Activated effector memory CD4-positive, alpha-beta T cell treated with anti-CD3 and anti-CD28 coated beads, Interleukin-2, amount 50 U/mL, for 16 hours (primary cell): ENCODE measurements at regions not wholly inside any gene's neighbourhood (a gene's known extent, or its start where the extent isn't known, plus 50 kb on each side); places are given as distances from the start of the nearest gene placed in this dataset.

Experiments
- DNase-seq: peaks from one replicate; pipeline ENCODE4 v3.0.0-alpha.2; 2020

DNA sequence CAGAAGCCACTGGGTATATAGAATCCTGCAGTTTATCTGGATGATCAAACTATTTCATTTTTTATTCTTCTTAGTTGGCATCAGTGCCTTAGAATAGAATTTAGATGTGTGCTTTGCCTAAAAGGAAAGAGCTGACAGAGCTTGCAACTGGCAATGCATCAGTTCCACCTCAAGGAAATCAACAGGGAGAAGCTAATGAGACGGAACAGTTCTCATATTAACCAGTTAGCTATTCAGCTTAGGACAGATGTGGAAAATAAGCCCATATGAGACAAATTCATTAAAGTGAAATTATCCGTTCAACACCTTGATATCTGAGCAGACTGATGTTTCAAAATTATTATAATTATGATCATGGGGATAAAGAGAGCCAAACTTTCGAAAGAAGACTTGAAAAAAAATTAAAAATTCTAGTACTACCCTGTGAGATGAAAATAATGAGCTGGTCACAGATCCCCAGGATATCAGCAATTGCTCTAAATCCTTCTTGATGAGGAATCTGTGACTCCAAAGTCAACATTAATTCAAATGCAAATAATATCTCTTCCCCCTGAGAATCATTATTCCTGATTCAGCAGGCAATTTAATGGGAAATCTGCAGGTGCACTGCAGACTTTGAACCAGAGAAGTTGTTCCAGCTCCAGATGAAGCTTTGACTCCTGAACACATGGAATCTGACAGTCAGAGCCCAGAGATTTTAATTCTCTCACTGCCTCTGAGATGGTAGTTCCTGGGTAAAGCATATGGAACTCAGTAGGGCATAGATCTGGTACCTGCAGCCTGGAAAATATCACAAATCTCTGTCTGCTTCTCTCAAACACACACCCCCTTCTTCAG is 486.8 kb downstream of the FOXO1 start:
- DNase-seq: no peak

DNA sequence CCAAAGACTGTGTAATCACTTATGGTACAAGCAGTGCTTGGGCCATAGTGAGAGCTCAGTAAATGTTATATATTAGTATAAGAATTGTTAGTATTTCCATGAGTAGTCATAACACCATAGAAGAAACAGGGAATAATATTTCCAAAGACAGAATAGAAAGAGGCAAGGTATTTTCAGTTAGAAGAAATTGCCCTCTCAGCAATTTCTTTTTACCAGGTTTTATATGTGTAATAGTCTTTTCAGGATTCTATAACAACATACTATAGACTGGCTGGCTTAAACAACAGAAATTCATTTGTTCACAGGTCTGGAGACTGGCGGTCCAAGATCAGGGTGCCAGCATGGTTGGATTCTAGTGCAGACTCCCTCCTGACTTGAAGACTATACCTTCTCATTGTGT is 485.7 kb downstream of the FOXO1 start:
- DNase-seq: no peak

DNA sequence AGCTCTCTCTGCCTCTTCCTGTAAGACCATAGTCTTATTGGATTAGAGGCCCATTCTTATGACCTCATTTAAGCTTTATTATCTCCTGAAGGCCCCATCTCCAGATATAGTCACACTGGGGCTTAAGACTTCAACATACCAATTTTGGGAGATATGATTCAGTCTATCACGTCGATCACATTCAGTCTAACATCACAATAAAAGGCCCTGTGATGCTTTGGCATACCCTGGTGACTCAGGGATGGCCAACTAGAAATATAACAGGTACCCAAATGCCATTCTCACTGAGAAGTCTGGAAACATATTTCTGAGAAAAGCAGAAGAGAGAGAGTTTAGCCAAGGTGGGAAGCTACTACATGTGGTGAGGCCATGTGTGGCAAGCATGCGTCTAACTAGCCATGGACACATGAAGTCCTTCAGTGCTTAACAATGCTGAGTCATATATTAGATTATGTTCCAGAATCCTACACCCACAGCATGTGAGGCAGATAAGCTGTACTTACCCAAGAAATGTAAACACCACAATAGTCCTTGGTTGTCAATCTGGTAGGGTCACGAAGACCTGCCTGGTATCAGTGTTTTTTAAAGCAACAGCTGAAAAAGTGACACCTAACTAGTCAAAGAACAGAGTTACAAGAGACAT is 485.1 kb downstream of the FOXO1 start:
- no peak for DNase-seq

DNA sequence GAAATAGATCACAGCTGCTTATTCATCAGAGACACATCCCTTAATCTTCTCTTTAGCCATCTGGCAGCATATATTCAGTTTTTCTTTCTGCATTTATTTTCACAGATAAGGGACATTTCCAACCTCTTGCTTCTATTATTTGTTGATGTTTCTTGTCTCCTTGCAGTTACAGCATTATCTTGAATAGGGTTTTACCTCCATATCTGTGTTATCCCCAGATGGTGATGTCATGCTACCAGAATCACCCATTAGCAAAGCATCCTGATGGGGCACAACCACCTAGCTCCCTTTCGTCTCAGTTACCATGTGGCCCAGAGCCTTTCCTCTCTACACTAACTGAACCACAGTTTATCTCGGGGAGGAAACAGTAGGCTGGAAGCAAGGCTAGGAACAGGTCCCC is 483.9 kb downstream of the FOXO1 start:
- no peak for DNase-seq

DNA sequence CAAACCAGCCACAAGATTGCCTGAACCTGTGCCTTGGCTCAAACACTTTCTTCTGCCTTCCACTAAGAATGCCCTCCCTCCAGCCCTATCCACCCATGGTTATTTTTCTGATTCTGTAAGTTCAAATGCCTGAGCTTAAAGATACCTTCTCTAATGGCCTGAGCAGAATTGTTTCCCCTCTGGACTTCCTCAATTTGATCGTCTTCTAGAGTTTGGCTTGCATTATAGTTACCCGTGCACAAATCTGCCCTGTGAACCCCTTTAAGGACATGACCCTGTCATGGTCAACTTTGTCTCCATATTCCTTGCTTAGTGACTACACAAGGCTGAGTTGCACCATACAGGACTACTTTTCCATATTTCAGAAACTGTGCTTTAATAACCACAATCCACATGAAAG is 481.0 kb downstream of the FOXO1 start:
- no peak for DNase-seq

DNA sequence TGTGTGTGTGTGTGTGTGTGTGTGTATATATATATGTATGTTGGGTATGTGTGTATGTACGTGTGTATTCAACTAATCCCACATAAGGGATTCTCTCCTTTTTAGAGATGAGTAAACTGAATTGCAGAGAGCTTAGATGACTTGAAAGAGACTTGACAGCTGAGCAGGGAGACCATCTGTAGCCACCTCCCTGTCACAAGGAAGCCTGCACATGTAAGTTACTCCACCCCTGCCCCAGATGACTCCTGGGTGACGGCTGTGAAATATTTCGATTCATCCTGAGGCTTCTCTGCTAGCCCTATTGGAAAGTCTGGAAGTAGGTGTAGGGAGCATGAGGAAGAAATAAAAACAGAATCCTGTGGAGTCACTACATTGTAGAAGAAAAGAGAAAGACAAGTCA is 480.4 kb downstream of the FOXO1 start:
- no peak for DNase-seq

DNA sequence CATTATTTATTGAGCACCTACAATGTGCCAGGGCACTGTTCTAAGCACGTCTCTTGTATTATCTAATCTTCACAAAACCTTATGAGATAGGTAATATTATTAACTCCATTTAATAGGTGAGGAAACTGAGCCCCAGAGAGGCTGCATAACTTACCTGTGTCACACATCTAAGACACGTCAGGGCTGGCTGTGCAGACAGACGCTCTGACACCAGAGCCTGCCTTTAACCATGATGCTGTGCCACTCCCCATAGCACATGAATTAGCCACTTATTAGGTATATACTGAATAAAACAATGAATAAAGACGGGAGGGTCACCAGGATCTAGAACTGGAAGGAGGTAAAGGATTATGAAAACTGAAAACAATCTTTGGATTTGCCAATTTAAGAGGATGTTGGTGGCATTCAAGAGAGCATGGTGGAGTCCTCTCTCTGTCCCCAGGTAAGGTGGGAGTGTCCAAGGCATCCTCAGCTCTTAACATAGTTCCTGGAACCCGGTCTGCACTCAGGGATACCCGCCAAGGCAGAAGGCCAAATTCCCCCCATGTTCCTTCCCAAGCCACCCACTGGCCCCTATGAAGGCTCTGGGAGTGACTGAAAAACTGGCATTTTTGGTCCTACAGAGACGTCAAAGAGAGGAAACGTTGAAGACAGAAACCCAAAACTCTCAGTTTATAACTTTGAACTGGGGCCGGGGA is 479.7 kb downstream of the FOXO1 start:
- no peak for DNase-seq

DNA sequence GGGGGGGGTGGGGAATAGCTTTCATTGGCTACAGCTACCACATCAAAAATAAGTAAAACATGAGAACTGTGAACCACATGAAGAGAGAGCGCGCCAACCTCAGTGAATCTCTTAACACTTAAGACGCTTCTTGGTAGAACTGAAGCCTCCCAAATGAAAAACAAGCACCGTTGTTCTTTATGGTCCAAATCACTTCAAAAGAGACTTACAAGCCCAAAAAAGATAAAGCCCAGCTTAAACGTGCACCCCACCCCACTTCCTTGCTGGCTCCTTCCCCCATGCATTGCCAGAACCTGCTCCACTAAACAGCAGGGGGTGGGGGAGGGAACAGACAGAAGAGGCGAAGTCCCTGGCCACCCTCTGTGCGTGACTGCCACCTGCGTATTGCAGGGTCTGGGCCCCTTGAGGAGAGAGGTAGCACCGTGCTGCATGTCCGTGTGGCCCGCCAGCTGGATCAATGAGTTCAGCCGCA is 479.1 kb downstream of the FOXO1 start:
- DNase-seq: peak; percentile 83

DNA sequence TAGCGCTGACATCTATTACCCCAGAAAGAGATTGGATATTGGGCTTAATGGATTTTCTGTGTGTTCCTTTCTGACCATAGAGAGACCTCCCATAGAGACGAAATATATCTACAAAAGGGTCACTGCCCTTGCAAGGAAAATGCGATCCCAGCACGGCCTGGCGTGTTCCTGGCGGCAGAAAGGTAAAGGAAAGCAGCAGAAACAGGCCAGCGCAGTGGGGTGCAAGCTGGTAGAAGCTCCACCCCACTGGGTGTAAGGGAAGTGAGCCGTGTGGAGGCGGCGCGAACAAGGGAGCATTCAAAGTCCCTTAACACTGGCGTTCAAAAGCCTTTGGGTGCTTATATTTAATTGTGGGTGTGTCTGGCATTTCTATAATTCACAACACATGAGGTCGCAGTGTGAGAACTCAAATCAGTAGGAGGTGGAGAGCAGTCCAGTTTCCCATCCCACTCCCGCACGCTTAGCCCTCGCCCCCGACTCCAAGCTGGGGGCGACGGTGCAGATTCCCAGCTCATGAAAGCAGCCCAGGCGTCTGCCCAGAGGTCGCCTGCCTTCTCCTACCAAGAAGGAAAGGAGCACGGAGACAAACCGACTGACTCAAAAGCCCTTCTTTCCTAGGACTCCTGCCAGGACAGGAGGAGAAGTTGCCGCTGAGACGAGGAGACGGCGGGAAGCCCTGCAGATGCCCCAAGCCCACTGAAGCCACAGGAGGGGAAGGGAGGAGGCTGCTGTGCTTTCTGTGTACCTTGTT is 478.4 kb downstream of the FOXO1 start:
- peak; percentile 85 for DNase-seq

DNA sequence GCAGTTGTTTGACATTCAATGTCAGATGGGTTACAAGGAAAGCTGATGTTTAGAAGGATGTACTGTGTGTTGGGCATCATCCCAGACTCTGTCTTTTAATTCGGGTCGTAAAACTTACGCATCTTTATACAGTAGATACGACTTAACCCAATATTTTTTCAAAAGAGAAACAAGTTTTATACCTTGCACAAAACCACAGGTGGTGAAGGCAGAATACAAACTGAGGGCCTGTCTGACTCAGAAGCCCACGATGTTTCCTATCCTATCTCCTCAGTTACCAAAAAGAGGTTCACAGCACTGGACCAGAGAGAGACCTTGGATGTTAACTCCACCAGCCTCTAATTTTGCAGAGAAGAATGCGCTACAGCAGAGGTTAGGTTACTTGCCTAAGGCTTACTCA is 477.0 kb downstream of the FOXO1 start:
- no peak for DNase-seq

DNA sequence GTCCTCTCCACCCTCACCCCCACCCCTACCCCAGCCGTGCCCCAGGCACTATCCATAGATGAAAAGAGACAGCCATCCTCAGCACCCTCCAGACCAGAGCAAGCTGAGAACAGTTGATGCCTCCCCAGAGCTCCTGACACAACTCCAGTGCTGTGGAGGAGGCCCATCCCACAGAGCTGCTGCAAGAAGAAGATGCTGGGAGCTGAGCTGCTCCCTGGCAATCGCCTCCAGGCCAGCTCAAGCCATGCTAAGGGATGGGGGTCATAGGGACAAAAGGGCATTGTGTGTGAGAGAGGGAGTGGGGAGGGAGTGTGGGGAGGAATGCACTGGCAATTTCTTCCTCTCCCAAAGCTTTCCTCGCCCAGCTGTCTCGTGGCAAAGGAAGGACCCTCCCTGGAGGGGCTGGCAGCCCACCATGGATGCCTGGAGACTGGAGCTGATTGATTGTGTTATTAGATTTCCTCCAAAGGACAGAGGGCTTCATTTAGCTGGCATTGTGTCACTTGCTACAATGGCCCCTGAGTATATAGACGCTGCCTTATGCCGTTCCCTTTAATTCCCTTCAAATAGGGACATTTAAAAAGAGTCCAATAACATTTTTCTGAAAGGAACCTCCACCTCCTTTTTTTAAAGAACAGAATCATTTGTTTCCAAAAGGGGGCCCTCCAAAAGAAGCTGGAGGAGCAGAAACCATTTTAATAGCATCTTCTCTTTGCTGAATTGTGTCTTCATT is 476.4 kb downstream of the FOXO1 start:
- DNase-seq: no peak

DNA sequence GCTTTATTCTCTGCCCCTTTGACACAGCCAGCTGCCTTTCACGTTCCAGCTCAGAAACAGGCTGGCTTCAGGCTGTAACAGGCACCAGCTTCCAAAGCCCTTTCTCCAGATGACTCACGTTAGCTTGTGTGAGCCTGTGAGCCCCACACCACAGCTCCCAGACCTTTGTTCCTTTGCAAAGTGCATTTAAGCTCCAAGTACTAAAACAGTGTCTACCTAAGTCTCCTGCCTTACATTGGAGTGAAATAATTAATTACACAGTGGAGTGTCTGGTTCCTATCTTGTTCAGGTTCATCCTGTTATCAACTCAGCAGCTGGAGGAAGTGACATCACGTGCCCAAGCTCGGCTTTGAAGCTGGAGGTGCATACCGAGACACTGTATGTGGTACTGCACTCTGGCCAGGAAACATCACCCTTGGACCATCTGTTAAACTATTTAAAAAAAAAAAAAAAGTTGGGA is 475.8 kb downstream of the FOXO1 start:
- DNase-seq: peak; percentile 87

DNA sequence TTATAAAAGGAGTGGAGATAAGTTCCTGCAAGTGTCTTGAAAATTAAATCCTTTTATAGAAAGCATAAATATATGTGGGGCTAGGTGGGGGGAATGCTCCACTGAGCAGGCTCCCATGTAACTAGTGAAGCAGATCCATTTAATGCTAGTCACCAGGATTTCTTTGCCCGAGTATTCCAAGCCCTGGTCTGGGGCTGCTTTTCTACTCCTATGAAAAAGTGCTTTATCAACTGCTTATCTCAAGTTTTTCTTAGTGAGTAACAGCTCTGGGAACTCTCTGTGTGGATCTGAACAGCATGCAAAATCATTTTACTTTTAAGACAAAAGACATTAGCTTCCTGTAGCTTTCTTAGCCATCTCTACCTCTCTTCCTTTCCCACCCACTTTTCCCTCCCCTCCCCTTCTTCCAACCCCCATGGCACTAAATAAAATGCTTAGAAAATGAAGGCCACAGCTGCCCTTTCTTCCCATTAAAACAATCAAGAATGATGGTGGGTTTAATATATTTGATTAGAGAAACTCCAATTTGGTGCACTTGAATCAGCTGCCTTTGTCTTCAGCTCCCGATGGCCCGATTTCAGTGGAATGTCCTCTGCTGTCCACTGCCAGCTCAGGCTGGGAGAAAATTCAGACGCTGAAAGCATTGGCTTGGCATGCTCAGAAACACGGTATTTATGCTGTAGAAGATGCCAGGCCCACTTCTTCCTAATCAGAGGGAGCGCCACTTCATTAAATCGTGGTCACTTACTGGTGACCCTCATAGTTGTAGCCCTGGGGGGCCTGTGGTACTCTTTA is 475.1 kb downstream of the FOXO1 start:
- no peak for DNase-seq

DNA sequence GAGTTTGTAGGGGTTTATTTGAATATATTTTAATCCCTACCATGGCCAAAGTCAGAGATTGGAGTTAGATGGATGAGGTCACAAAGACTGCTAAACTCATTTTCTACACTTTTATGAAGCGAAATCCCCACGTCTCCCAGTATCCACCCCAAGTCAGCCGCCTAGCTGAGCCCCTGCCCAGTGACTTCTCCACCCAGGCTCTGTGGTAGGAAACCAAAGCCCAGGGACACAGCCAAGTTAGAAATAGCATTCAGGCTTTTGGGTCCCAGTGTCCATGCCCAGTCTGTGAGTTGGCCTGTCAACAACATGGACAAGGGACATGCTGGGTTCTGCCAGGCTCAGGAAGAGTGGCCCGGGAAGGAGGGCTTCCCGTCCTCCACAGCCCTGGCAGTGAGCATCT is 474.0 kb downstream of the FOXO1 start:
- no peak for DNase-seq

DNA sequence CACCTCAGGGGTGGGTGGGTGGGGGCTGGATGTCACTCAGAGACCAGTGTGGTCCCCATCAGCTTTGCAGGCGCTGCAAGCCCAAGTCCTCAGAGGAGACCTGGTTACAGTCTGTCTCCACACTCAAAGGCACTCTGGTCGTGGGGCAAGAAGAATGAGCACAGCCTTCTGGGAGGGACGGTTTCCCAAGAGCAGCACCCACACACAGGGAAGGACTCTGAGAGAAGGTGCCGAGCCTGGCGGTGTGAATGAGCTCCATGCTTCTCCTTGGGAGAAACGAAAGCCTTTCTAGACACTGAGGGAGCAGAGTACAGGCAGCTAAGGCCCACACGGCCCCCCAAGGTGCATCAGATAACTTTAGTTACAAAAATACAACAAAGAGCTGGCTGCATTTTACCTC is 473.6 kb downstream of the FOXO1 start:
- no peak for DNase-seq

DNA sequence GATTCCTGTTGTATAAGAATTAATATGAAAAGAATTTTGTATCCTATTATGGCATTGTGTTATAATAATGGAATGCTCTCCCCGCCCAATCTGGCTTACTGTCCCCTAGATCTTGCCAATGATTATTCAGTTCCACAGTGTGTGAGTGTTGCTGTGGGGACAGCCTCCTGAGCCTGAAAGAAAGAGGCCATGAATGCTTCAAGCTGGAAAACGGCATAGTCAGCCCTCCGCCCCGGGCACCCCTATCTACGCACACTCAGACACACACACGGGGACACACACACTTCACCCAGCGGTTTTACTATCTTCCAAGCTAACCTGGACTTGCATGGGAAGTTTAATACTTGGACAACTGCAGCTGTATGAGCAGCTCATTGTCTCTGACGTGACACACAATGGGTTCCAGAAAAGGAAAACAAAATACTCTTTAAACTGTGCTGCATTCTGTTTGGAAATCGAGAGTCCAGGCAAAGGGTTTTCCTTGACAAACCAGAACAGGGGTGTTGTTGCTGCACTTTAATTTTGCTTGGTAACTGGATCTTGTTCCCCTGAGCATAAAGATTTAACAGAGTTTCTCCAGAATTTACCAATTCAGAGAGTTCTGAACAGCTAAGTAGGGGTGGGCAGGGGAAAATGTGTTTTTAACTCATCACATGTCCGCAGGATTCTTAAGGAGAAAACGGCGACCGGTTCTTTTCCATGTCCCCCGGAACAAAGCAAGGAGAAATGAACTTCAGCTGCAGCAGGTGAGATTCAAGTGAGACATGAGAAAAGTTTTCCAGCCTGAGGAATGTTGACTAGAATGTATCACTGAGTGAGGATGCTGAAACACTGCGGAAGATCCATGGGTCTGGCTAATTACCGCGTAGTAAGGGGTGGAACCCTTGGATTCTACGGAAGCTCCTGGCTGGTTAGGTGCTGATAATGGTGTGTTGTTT is 472.9 kb downstream of the FOXO1 start:
- no peak for DNase-seq

DNA sequence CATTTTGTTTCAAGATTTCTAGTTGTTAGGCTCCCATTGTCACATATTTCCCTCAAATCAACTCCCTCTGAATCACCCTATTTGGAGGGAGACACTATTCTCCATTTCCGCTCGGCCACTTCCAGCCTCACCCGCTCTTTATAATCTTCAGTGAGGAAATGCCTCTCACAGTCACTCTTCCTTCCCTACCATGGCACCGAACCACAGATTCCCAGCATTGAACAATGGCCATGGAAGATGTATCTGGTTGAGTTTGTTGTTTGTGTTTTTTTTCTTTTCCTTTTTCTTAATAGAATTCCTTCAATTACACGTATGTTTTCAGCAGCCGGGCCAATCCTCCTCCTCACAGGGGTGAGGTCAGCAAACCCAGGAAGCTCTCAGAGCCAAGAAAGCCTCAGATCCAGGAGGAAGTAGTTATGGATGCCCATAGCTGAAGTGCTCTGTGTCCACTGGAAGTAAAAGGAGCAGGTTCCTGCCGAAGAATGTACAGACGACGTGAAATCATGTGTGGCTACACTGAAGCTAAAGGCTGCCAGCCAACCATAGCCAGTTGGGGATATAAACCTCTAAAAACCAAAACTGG is 472.1 kb downstream of the FOXO1 start:
- DNase-seq: no peak

DNA sequence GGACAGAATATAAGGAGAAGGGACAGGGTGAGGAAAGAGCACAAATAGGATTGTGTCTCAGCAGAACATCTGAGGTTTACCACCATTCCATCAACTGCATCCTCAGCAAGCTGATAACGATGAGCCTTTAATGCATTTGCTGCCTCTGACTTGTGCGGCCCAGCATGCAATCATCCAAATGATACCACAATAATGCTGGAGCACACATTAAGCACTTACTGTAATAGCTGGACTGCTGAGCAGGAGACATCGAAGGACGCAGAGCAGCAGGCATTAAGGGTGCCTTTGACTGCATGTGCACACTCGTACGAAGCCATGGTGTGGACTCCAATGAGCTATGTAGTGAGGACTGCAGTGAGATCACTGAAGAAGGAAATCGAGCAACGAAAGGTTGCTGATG is 469.4 kb downstream of the FOXO1 start:
- DNase-seq: no peak

DNA sequence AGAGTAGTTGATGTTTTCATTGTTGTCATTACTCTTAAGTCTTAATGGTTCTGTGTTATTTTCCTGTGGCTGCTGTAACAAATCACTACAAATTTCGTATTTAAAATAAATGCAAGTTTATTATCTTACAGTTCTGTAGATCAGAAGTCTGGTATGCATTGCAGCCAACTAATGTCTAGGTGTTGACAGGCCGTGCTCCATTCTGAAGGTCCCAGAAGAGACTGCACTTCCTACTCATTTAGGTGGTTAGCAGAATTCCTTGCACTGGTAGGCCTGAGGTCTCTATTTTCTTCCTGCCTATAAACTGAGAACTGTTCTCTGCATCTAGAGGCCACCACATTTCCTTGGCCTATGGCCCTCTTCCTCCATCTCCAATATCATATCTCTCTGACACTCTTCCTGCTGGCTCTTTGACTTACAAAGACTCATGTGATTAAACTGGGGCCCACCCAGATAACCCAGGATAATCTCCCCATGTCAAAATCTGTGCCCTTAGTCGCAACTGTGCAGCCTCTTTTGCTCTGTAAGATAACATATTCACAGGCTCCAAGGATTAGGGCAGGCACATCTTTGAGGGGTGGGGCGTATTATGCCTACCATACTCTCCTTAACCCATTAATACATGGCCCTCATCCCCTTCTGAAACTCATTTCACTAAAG is 468.4 kb downstream of the FOXO1 start:
- no peak for DNase-seq
